Stimulated activated CD8-positive, alpha-beta memory T cell treated with anti-CD3 and anti-CD28 coated beads, Interleukin-4, amount 100 ng/mL, for 48 hours (primary cell): ENCODE measurements at regions not wholly inside any gene's neighbourhood (a gene's known extent, or its start where the extent isn't known, plus 50 kb on each side); places are given as distances from the start of the nearest gene placed in this dataset.

Experiments
- DNase-seq: peaks from one replicate; pipeline ENCODE4 v3.0.0-alpha.2; 2020

GRCh38 chr5:133853646-133854365 is 114.6 kb downstream of the C5orf15 start:
- peak; percentile 1 for DNase-seq

DNA sequence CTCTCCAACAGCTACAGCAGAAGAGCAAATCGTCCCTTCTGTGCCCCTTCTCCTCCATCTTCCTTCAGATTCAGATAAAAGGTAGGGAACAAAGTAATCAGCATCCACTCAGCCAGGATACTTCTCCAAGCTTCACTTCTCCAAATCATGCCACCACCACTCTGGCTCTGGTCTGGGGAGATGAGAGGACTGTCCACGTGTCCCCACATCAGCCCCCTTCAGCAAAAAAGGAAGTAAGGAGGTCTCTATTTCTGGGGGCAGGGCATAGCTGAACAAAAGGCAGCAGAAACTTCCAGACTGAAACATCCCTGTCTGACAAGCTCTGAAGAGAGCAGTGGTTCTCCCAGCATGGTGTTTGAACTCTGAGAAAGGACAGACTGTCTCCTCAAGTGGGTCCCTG is 116.9 kb downstream of the C5orf15 start:
- peak; percentile 10 for DNase-seq

GRCh38 chr5:133850811-133851210 is 117.6 kb downstream of the C5orf15 start:
- peak; percentile 14 for DNase-seq

DNA sequence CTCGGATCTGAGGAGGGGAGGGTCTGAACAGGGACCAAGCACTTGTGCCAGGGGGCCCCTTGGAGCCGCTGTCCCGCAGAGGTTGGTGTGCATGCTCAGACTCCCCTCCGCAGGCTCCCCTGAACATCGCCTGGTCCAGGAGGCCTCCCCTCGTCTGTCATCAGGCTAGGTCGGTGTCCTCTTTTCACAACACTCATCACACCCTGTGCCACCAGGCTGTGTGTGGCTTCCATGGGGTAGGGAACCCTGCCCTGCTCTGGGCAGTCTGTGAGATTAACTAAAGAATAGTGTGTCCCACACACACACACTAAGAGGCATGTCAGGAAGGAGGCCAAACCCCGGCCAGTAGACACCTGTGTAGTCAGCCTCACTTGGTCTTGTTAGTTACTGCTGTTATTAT is 119.3 kb downstream of the C5orf15 start:
- DNase-seq, result peak; percentile 14

DNA sequence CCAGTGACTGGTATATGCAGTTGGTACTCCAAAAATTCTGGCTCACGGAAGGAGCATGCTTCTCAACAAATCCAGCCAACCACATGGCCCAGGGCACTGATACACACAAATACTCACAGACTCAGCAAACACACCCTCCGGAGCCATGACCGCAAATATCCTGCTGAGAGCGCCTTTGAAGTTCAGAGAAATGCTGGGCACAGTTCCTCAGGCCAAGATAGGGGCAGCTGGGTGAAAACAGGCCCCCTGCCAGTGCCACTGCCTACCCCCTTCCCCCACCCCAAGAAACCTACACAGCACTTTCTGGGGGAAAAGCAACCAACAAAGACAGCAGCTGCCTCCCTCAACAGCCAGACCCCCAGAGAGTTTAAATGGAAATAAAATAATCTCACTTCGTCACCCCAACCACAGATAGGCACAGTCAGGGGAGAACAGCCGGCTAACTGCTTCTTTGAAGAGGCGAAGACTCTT is 120.0 kb downstream of the C5orf15 start:
- DNase-seq, result peak; percentile 17

- DNase-seq, result peak; percentile 10
Measured at GRCh38 chr5:133847886-133848285, 120.5 kb downstream of the C5orf15 start.

DNA sequence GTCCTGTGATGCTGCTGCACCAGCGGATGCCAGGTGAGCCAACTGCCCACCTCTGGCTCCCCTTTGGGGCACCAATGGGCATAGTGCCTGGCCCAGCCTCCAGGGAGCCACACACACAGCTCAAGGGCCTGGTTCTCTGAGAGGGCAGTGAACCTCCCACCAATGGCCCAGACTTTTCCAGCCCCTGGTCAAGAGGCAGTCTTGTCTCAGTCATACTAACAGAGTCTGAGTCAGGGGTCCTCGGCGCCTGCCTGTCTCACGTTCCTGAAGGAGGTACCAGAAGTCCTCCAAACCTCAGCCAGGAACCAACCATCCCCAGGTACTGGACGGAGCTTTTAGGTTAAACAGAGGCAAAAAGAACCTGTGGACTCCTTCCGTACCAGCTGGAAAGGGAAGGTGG is 121.1 kb downstream of the C5orf15 start:
- peak; percentile 10 for DNase-seq

GRCh38 chr5:133846478-133847226 is 121.8 kb downstream of the C5orf15 start:
- peak; percentile 8 for DNase-seq

GRCh38 chr5:133845271-133845670 is 123.2 kb downstream of the C5orf15 start:
- peak; percentile 3 for DNase-seq

DNA sequence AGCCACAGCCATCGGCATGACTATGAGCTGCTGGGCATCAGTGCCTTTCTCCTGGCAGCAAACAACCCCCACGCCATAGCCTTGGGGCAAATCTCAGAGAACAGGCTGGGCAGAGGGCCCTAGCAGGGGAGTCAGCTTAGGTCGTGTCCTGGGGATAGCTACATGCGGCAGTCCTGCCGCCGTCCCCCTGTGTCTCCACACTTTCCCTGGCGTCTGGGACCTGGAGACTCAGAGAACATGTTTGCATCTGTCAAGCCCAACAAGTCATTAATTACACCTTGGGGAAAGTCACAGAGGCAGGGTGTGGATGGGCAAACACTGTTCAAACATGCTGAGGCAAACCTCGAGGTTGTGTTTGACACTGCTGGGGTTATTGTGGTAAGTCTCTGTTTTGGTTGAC is 123.6 kb downstream of the C5orf15 start:
- no peak for DNase-seq

- DNase-seq, result no peak
Measured at GRCh38 chr5:133843911-133844310, 124.5 kb downstream of the C5orf15 start.

DNA sequence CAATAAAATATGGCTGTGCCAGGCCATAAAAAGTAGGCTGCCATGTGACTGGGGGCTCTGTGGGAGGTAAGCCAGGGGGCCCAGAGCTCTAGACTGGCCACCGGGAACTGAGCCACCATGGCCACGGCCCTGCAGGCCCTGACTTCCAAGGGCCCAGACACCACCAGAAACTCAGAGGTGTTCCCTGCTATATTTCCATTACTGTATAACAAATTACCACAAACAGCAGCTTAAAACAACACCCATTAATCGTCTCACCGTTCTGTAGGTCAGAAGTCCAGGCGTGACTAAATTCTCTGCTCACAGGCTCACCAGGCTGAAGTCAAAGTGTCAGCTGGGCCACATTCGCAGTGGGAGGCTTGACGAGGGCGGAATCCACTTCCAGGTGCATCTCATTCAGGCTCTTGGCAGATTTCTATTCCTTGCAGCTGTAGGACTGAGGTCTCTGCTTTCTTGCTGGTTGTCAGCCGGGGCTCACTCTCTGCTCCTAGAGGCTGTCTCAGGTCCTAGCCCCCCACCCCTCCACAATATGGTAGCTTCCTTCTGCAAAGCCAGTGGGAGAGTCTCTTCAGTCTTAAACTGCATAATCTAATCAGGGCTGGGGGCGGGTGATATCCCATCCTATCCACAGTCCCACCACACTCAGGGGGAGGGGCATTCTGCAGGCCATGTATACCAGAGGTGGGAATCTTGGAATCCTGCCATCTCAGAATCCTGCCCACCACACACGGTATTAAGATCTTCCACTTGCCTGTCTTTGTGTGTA is 125.4 kb downstream of the C5orf15 start:
- peak; percentile 11 for DNase-seq

DNA sequence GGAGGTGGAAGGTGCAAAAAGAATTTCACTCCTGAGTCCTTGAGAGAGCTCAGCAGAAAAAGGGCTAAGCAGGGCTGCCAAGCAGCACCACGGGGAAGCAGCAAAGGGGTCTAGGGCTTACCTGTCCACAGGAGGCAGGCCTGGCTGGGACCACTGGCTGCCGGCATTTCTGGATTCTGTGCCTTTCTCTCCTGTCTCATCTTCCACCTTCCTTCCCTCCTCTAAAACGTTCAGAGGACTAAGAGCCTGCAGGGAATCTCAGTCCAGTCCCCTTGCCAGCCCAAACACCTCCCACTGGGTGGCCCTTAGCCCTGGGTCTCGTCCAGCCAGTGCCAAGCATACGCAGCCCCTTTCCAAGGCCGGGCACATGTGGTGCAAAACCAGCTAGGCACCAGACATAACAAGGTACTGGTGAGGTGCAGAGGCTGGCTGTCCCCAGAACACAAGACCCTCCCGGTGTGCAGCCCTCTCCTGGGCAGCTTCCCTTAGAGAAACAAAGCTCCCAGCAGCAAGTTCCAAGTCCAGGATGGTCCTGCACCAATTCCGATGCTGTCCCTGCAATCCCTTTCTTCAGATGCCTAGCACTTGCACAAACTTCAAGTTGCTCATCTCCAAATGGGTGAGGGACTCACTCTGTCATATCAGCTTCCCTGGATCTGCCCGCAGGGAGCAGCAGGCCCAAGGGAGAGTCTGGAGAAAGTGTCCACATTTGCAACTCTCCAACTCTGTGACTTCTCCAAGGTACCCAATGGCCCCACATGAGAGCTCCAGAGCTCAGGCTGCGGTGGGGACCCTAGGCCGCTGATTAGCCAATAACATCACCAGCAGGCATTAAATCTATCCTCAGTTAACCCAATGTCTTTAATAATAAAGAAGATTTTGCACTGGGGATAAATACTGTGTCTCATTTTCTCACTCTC is 126.3 kb downstream of the C5orf15 start:
- peak; percentile 14 for DNase-seq

- DNase-seq, result peak; percentile 2
Measured at GRCh38 chr5:133840168-133840567, 128.3 kb downstream of the C5orf15 start.

DNA sequence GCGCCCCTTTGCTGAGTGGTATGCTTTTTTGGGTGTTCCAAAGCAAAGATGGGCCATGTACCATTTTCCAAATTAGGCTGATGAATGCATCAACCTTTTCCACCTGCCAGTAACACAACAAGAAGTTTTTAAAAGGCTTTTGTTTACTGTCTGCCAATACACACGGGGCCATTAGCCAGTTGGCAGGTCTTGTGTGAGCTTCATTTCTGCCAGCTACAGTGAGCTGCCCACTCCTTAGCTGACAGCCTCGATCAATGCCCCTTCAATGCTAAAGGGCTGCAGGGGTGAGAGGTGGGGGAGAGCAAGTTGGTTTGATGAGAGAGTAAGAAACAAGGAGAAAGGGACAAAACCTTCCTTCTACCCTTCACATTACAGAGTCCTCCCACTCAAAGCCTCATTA is 128.7 kb downstream of the C5orf15 start:
- peak; percentile 9 for DNase-seq

GRCh38 chr5:133839090-133839489 is 129.3 kb downstream of the C5orf15 start:
- DNase-seq, result no peak

- DNase-seq, result no peak
Measured at GRCh38 chr5:133838286-133838685, 130.1 kb downstream of the C5orf15 start.

DNA sequence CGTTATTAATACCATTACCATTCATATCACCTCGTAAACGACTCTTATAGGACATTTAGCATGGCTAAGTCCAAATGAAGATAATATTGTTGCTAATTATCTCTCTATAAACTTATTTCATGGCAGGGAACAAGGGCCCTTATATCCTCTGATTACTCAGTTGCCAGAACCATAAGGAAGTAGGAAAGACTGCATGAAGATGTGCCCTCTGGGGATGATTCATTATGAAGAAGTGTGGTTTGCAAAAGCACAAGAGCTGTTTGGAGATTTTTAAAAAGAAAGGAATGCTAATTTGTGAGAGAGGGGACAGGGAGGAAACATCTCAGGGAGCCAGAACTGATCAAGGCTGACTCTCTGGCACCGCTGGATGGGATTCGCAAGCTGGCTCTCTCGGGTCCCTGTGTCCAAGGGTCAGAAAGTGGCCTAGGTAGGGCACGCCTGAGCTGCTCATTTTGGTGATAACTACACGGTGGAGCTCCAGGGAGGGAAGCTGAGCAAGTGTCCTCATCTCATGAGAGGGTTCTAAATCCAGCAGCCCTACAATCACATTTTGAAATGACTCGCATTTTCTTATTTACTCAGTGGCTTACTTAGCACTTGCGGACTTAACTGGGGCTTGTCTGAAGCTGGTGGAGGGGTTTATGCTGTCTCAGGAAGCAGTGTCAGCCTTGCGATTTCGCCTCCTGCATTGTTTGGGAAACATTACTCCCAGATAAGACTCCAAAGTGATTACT is 136.8 kb downstream of the C5orf15 start:
- no peak for DNase-seq

- peak; percentile 12 for DNase-seq
Measured at GRCh38 chr5:133830911-133831310, 137.5 kb downstream of the C5orf15 start.

DNA sequence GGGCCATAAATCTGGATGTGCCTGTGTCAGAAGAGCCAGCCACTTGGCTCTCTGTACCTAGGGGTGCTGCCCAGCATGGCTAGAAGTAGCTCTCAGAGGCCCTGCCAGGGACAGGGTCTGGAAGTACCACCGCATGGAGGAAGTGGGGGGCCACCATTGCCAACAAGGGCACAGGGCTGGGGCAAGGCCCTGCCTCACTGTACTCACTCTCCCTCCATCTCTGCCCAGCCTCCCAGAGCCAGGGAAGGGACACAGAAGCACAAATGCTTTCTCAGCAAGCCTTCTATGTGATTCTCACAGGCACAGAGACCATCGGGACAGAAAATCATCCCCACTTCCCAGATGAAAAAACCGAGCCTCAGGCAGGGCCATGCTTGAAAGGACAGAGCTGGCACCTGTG is 138.1 kb downstream of the C5orf15 start:
- no peak for DNase-seq

- DNase-seq, result no peak
Measured at GRCh38 chr5:133829786-133830185, 138.6 kb downstream of the C5orf15 start.

- DNase-seq, result no peak
Measured at GRCh38 chr5:133828722-133829121, 139.7 kb downstream of the C5orf15 start.
